PC-3 (cell line): ENCODE measurements at regions not wholly inside any gene's neighbourhood (a gene's known extent, or its start where the extent isn't known, plus 50 kb on each side); places are given as distances from the start of the nearest gene placed in this dataset.

Source experiments
- CTCF ChIP-seq: fragments of 300-600 bp; sonication (generic); conservative IDR thresholded peaks from 2 replicates; pipeline ENCODE4 v1.5.1; 2017; ENCODE audit warnings: antibody characterized with exemption, low read depth, mild to moderate bottlenecking, low read length
- EZH2 ChIP-seq: fragments of 300-600 bp; sonication (generic); IDR thresholded peaks from one replicate; pipeline ENCODE4 v1.6.1; 2017; ENCODE audit warnings: antibody characterized with exemption, mild to moderate bottlenecking, low read length; ENCODE audit not compliant: unreplicated experiment
- EZH2phosphoT487 ChIP-seq: fragments of 300-600 bp; sonication (generic); IDR thresholded peaks from 2 replicates; pipeline ENCODE4 v1.6.1; 2018; ENCODE audit warnings: mild to moderate bottlenecking, antibody characterized with exemption, low read length, borderline replicate concordance

- no peak for TF ChIP-seq CTCF
- no peak for TF ChIP-seq EZH2phosphoT487
- TF ChIP-seq EZH2, result no peak
These were observed 88.0 kb upstream of the TRIM2 start for GRCh38 chr4:153116291-153116680.
